HCT116 (cell line): ENCODE measurements at regions not wholly inside any gene's neighbourhood (a gene's known extent, or its start where the extent isn't known, plus 50 kb on each side); places are given as distances from the start of the nearest gene placed in this dataset.

Experiments
- ATAC-seq: fragments of 200-7000 bp; cut with Tn5 transposase; 2 replicates; pipeline ENCODE4 v1.9.1; 2020; ENCODE audit warnings: mild to moderate bottlenecking, moderate library complexity
- BruUV-seq: library from RNA; stranded (reverse); fragments of 400-500 nt; replicated peaks from 2 replicates; lab custom pipeline; 2021; lab: Mats Ljungman, UMichigan
- CTCF ChIA-PET: fragments of 300-600 bp; sonication (Branson Sonifier 250); formaldehyde crosslinking; loops from one replicate; lab custom pipeline; 2021; ENCODE audit warnings: antibody characterized with exemption; lab: Charles Lee
- POLR2A ChIA-PET: fragments of 300-600, 350-600 bp; sonication (Branson Sonifier 250); formaldehyde crosslinking; loops from one replicate; lab custom pipeline; 2021; ENCODE audit warnings: antibody characterized with exemption; lab: Charles Lee
- RAD21 ChIA-PET, 2 experiments: fragments of 300-600 bp; sonication (Branson Sonifier 250); formaldehyde crosslinking; loops; one replicate each; lab custom pipeline; 2023; ENCODE audit warnings: low total read pairs in 2 of 2; ENCODE audit not compliant: uncharacterized antibody in 2 of 2, unreplicated experiment in 2 of 2, low non-redundant PET in 1 of 2; lab: Charles Lee
- DNase-seq: peaks from one replicate; pipeline ENCODE4 v3.0.0-alpha.2; 2010; ENCODE audit warnings: low read depth, low spot score
- H2AFZ ChIP-seq: fragments of 200-600 bp; shearing (Covaris generic), sonication (generic); 2 replicates; pipeline ENCODE4 v1.6.1; 2017; ENCODE audit warnings: low read depth, mixed run types, mixed read lengths, antibody characterized with exemption, low read length; ENCODE audit not compliant: poor library complexity, severe bottlenecking
- H3K27ac ChIP-seq: 2 replicates; pipeline ENCODE4 v1.5.1; 2012; ENCODE audit warnings: low read depth, low read length
- H3K27me3 ChIP-seq: fragments of 200-600 bp; sonication (generic); 2 replicates; pipeline ENCODE4 v1.6.1; 2016; ENCODE audit warnings: mixed run types, low read length, mixed read lengths; ENCODE audit not compliant: insufficient read depth
- H3K36me3 ChIP-seq, 2 experiments: fragments of 200-500 bp in 1 of 2; fragments of 200-600 bp in 1 of 2; sonication (Bioruptor generic) in 1 of 2; sonication (generic) in 1 of 2; 2 replicates each; pipeline versions ENCODE4 v1.5.1 to v1.6.1; 2014 to 2016; ENCODE audit warnings: low read length in 2 of 2, inconsistent platforms in 1 of 2, mixed read lengths in 1 of 2, mixed run types in 1 of 2; ENCODE audit not compliant: insufficient read depth in 2 of 2, control insufficient read depth in 1 of 2
- H3K4me1 ChIP-seq, 2 experiments: fragments of 200-600 bp in 1 of 2; sonication (generic) in 1 of 2; 2 replicates each; pipeline versions ENCODE4 v1.5.1 to v1.6.1; 2012 to 2017; ENCODE audit warnings: low read length in 2 of 2, inconsistent platforms in 1 of 2, mild to moderate bottlenecking in 1 of 2, mixed read lengths in 1 of 2, mixed run types in 1 of 2, moderate library complexity in 1 of 2; ENCODE audit not compliant: insufficient read depth in 2 of 2, control insufficient read depth in 1 of 2
- H3K4me2 ChIP-seq: fragments of 200-600 bp; sonication (generic); 2 replicates; pipeline ENCODE4 v1.6.1; 2017; ENCODE audit warnings: mixed run types, low read length, mixed read lengths
- H3K4me3 ChIP-seq, 2 experiments: fragments of 200-600 bp in 1 of 2; sonication (generic) in 1 of 2; replicated peaks in 1 of 2; 2 replicates each; pipeline ENCODE4 v1.5.1; 2011 to 2016; ENCODE audit warnings: low read length in 2 of 2, control low read depth in 1 of 2, low read depth in 1 of 2, mild to moderate bottlenecking in 1 of 2, mixed read lengths in 1 of 2, mixed run types in 1 of 2
- H3K79me2 ChIP-seq: fragments of 200-600 bp; sonication (generic); 2 replicates; pipeline ENCODE4 v1.6.1; 2017; ENCODE audit warnings: mild to moderate bottlenecking, mixed run types, low read length, moderate library complexity, mixed read lengths; ENCODE audit not compliant: insufficient read depth
- H3K9ac ChIP-seq: fragments of 200-600 bp; sonication (generic); 2 replicates; pipeline ENCODE4 v1.6.1; 2016; ENCODE audit warnings: low read length, mixed read lengths
- H3K9me2 ChIP-seq: fragments of 200-600 bp; sonication (generic), shearing (Covaris generic); 2 replicates; pipeline ENCODE4 v1.6.1; 2017; ENCODE audit warnings: mixed run types, mild to moderate bottlenecking, moderate library complexity; ENCODE audit not compliant: insufficient read depth
- H3K9me3 ChIP-seq, 2 experiments: fragments of 200-500 bp in 1 of 2; fragments of 200-600 bp in 1 of 2; sonication (Bioruptor generic) in 1 of 2; sonication (generic) in 1 of 2; 2 replicates each; pipeline ENCODE4 v1.6.1; 2014 to 2017; ENCODE audit warnings: low read length in 2 of 2, mixed read lengths in 2 of 2, inconsistent platforms in 1 of 2, low read depth in 1 of 2, mild to moderate bottlenecking in 1 of 2, mixed run types in 1 of 2, moderate library complexity in 1 of 2; ENCODE audit not compliant: control insufficient read depth in 1 of 2, insufficient read depth in 1 of 2
- H4K20me1 ChIP-seq: fragments of 200-600 bp; sonication (generic), shearing (Covaris generic); 2 replicates; pipeline ENCODE4 v1.6.1; 2017; ENCODE audit warnings: mixed run types, mild to moderate bottlenecking, moderate library complexity; ENCODE audit not compliant: insufficient read depth
- ATF3 ChIP-seq: IDR thresholded peaks from 2 replicates; pipeline ENCODE4 v1.6.1; 2012
- CBX3 ChIP-seq: IDR thresholded peaks from 2 replicates; pipeline ENCODE4 v1.6.1; 2012; ENCODE audit warnings: low read depth
- CTCF ChIP-seq, 3 experiments: fragments of 200-600 bp in 1 of 3; sonication (generic) in 1 of 3; IDR thresholded peaks in 2 of 3; conservative IDR thresholded peaks in 1 of 3; 2 replicates each; pipeline ENCODE4 v1.5.1; 2012 to 2017; ENCODE audit warnings: low read depth in 2 of 3, low read length in 2 of 3, antibody characterized with exemption in 1 of 3, borderline replicate concordance in 1 of 3, control low read depth in 1 of 3, mild to moderate bottlenecking in 1 of 3, mixed read lengths in 1 of 3, mixed run types in 1 of 3, moderate library complexity in 1 of 3; ENCODE audit not compliant: insufficient read depth in 1 of 3
- ELF1 ChIP-seq: IDR thresholded peaks from 2 replicates; pipeline ENCODE4 v1.6.1; 2012; ENCODE audit warnings: low read depth, borderline replicate concordance
- EZH2 ChIP-seq: fragments of 200-600 bp; sonication (generic); IDR thresholded peaks from 2 replicates; pipeline ENCODE4 v1.6.1; 2017; ENCODE audit warnings: antibody characterized with exemption, mixed run types
- EZH2phosphoT487 ChIP-seq: fragments of 200-600 bp; IDR thresholded peaks from 2 replicates; pipeline ENCODE4 v1.6.1; 2018; ENCODE audit warnings: antibody characterized with exemption, borderline replicate concordance
- JUND ChIP-seq: IDR thresholded peaks from 2 replicates; pipeline ENCODE4 v1.6.1; 2012
- MAX ChIP-seq: IDR thresholded peaks from 2 replicates; pipeline ENCODE4 v1.6.1; 2012
- POLR2A ChIP-seq: IDR thresholded peaks from 2 replicates; pipeline ENCODE4 v1.7.0; 2011; ENCODE audit warnings: borderline replicate concordance; ENCODE audit not compliant: insufficient read depth, insufficient read length; ENCODE audit errors: extremely low read depth
- POLR2AphosphoS5 ChIP-seq: IDR thresholded peaks from 2 replicates; pipeline ENCODE4 v1.6.1; 2011; ENCODE audit warnings: mild to moderate bottlenecking, low read depth, low read length, moderate library complexity
- REST ChIP-seq: IDR thresholded peaks from 2 replicates; pipeline ENCODE4 v1.6.1; 2012; ENCODE audit warnings: low read depth
- SIN3A ChIP-seq: IDR thresholded peaks from 2 replicates; pipeline ENCODE4 v1.6.1; 2012; ENCODE audit warnings: low read depth
- SP1 ChIP-seq: IDR thresholded peaks from 2 replicates; pipeline ENCODE4 v1.6.1; 2012; ENCODE audit warnings: low read depth
- SRF ChIP-seq: IDR thresholded peaks from 2 replicates; pipeline ENCODE4 v1.6.1; 2012; ENCODE audit warnings: low read depth
- TCF7L2 ChIP-seq: IDR thresholded peaks from 2 replicates; pipeline ENCODE4 v1.7.0; 2011; ENCODE audit warnings: borderline replicate concordance, inconsistent platforms; ENCODE audit not compliant: insufficient read depth, insufficient read length; ENCODE audit errors: extremely low read depth
- YY1 ChIP-seq: IDR thresholded peaks from 2 replicates; pipeline ENCODE4 v1.6.1; 2011; ENCODE audit warnings: low read length, low read depth, moderate library complexity, mild to moderate bottlenecking; ENCODE audit not compliant: insufficient replicate concordance; ENCODE audit errors: extremely low read depth
- ZBTB33 ChIP-seq: IDR thresholded peaks from 2 replicates; pipeline ENCODE4 v1.6.1; 2011; ENCODE audit warnings: mild to moderate bottlenecking, low read length, moderate library complexity; ENCODE audit not compliant: insufficient replicate concordance; ENCODE audit errors: extremely low read depth
- ZFX ChIP-seq: fragments of 450-650 bp; IDR thresholded peaks from 2 replicates; pipeline ENCODE4 v1.6.1; 2017
- intact Hi-C: fragments of 100-400 bp; cut with micrococcal nuclease; formaldehyde crosslinking; loops from 2 replicates; pipeline ENCODE4 v1.10.0; 2022

- BruUV-seq: no TSS peak
- no peaks in the 10 kb centered on the region for H3K36me3 ChIP-seq
- peaks cover 8 to 9% of the 10 kb centered on the region in 2 experiments; a peak in 2 of 4 replicates for H3K9me3 ChIP-seq
- no peak for ATAC-seq
- POLR2A ChIA-PET: no interaction called here
- no peak overlapping the region for H3K27ac ChIP-seq
- no peaks in the 10 kb centered on the region for H3K9me2 ChIP-seq
- RAD21 ChIA-PET: no interaction called here
- TF ChIP-seq SP1 (no peak), CBX3 (no peak), POLR2A (no peak), POLR2AphosphoS5 (no peak), MAX (no peak), ZBTB33 (no peak), ATF3 (no peak), REST (no peak), SRF (no peak), YY1 (no peak), EZH2 (no peak), SIN3A (no peak), TCF7L2 (no peak), ELF1 (no peak), CTCF (IDR thresholded peaks at IDR 0.05 in 2 of 3, conservative IDR thresholded peaks at IDR 0.05 in 1 of 3; ENCODE audit: borderline replicate concordance in 1 of 3, insufficient read depth in 1 of 3, low read depth in 2 of 3, low read length in 2 of 3) (no peak), EZH2phosphoT487 (no peak), JUND (no peak), ZFX (no peak)
- TF ChIP-seq, all 23 proteins: peak for 0
- intact Hi-C loops: no loop called here
- DNase-seq: no peak
- Histone ChIP-seq H3K4me3 (no peak overlapping the region), H3K4me1 (no peaks in the 10 kb centered on the region), H3K79me2 (no peaks in the 10 kb centered on the region), H4K20me1 (no peaks in the 10 kb centered on the region), H3K9ac (no peak overlapping the region), H2AFZ (no peak overlapping the region), H3K27me3 (no peaks in the 10 kb centered on the region), H3K4me2 (no peak overlapping the region)
- CTCF ChIA-PET: no interaction called here
These were observed 823.1 kb downstream of the USP25 start for GRCh38 chr21:16552880-16553279.
